ENCODE measurements at regions not wholly inside any gene's neighbourhood (a gene's known extent, or its start where the extent isn't known, plus 50 kb on each side); places are given as distances from the start of the nearest gene placed in this dataset.

GRCh38 chr10:8158193-8159071 is 103.9 kb downstream of the GATA3 start (continued):
- no peak for TF ChIP-seq ELK1 (IDR thresholded peaks at IDR 0.05; ENCODE audit: low read depth, low read length)

DNA sequence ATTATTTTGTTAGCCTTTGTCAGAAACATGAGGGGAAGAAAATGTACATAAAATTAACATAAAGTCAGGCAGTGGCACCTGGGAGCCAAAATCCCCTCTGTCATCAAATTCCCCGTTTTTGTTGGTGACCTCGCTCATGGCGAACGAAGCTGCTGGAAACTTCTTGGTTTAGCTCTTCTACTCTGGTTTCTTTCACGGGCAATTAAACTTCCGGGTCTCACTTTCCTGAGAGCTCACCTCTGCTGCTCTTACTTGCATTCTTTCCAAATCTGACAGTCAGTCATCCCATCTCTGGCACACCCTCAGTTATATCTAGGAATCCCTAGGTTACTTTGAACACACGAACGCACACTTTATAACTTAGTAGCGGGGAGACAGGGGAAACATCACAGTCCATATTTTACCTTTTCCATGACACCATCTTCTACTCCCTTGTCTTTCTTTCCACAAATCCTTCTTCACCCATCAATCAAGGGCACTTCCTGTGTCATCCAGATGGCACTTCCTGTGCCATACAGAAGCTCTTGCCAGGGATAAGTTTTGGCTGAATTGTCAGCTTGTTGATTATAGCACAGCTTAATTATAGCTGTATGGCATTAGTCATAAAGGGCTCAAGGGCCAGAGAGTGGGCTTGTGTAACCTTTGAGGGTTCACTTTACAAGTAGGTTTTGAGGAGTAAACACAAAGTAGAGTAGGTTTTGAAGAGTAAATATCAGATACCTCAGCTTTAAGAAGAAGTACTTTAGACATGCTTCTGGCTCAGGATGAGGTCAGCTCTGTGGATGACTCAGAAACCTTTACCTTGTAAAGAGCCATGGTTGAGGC is 105.1 kb downstream of the GATA3 start:
- H3K9ac ChIP-seq (ENCODE audit: control insufficient read depth, insufficient read depth, low read length), result no peak overlapping the region
- SMC1A ChIA-PET (ENCODE audit: uncharacterized antibody, unreplicated experiment), result no interaction called here
- FAIRE-seq, result no peak
- no peak for DNase-seq (ENCODE audit: low read depth, low spot score)
- no peaks in the 10 kb centered on the region; the same call in 1 of the 3 replicates for H3K9me3 ChIP-seq (replicated peaks; ENCODE audit: control insufficient read depth, insufficient read depth, low read length)
- no peak for ATAC-seq
- RAD21 ChIA-PET (ENCODE audit: unreplicated experiment), result no interaction called here
- no TSS peak for BruUV-seq (replicated peaks)
- 59% methylated on average over 9 of the region's 9 CpGs for WGBS (ENCODE audit: insufficient coverage, insufficient replicate concordance, low lambda C conversion rate, missing lambda C conversion rate)
- H3K27me3 ChIP-seq (replicated peaks in 1 of 2; ENCODE audit: control insufficient read depth in 2 of 2, insufficient read depth in 2 of 2, low read length in 1 of 2), result no peaks in the 10 kb centered on the region
- intact Hi-C loops (cut with micrococcal nuclease; ENCODE audit: unreplicated experiment), result no loop called here
- no peaks in the 10 kb centered on the region for H3K4me1 ChIP-seq (ENCODE audit: control insufficient read depth, insufficient read depth, low read length)
- TF ChIP-seq FOXK2 (IDR thresholded peaks at IDR 0.05) (no peak), STAT3 (IDR thresholded peaks at IDR 0.05; ENCODE audit: low read depth, low read length) (no peak), FOXM1 (IDR thresholded peaks at IDR 0.05; ENCODE audit: low read depth, low read length) (no peak)
- CTCF ChIA-PET, result no interaction called here
- no peaks in the 10 kb centered on the region for H3K79me2 ChIP-seq (ENCODE audit: control insufficient read depth, insufficient read depth, low read length)
- no peak overlapping the region for H3K4me3 ChIP-seq
- POLR2A ChIA-PET, result no interaction called here
- in situ Hi-C loops (cut with MboI), result no loop called here
- no peak overlapping the region for H2AFZ ChIP-seq (ENCODE audit: control insufficient read depth, low read depth, low read length)
- H3K36me3 ChIP-seq (ENCODE audit: control insufficient read depth in 2 of 2, insufficient read depth in 2 of 2, low read length in 1 of 2), result no peaks in the 10 kb centered on the region
- H3K4me2 ChIP-seq (ENCODE audit: control insufficient read depth, insufficient read depth), result no peak overlapping the region
- no peak overlapping the region for H3K27ac ChIP-seq (ENCODE audit: control insufficient read depth, insufficient read depth)
- H4K20me1 ChIP-seq (ENCODE audit: control insufficient read depth, insufficient read depth), result no peaks in the 10 kb centered on the region
